Small intestine (tissue), 7 donors: ENCODE measurements at regions not wholly inside any gene's neighbourhood (a gene's known extent, or its start where the extent isn't known, plus 50 kb on each side); places are given as distances from the start of the nearest gene placed in this dataset.

ENCODE experiments used
- DNase-seq, 2 donors: peaks; one replicate each; pipeline versions ENCODE4 v3.0.0 to v3.0.0-alpha.2; 2013
- FAIRE-seq: peaks from 2 replicates; lab custom pipeline; 2012; peaks lifted over from hg19 to GRCh38; lab: Jason Lieb, UNC
- H3K27ac ChIP-seq, 3 donors: one replicate each; pipeline ENCODE4 v1.5.1; 2013; ENCODE audit warnings: low read length in 2 of 3, mild to moderate bottlenecking in 2 of 3, control low read depth in 1 of 3, inconsistent platforms in 1 of 3, low read depth in 1 of 3, moderate library complexity in 1 of 3
- H3K27me3 ChIP-seq, 3 donors: one replicate each; pipeline ENCODE4 v1.6.1; 2013; ENCODE audit warnings: low read length in 3 of 3, inconsistent platforms in 1 of 3; ENCODE audit not compliant: control insufficient read depth in 3 of 3, insufficient read depth in 3 of 3
- H3K36me3 ChIP-seq, 3 donors: one replicate each; pipeline ENCODE4 v1.6.1; 2013; ENCODE audit warnings: low read length in 3 of 3, inconsistent platforms in 1 of 3, low read depth in 1 of 3, mild to moderate bottlenecking in 1 of 3, moderate library complexity in 1 of 3; ENCODE audit not compliant: control insufficient read depth in 3 of 3, insufficient read depth in 2 of 3
- H3K4me1 ChIP-seq, 3 donors: one replicate each; pipeline ENCODE4 v1.6.1; 2013; ENCODE audit warnings: low read length in 2 of 3, inconsistent platforms in 1 of 3, low read depth in 1 of 3, mild to moderate bottlenecking in 1 of 3, moderate library complexity in 1 of 3; ENCODE audit not compliant: control insufficient read depth in 3 of 3, insufficient read depth in 2 of 3
- H3K4me3 ChIP-seq, 3 donors: one replicate each; pipeline ENCODE4 v1.5.1; 2013; ENCODE audit warnings: low read length in 3 of 3, control low read depth in 1 of 3, inconsistent platforms in 1 of 3, low read depth in 1 of 3, mild to moderate bottlenecking in 1 of 3, moderate library complexity in 1 of 3
- H3K9me3 ChIP-seq, 2 donors: one replicate each; pipeline ENCODE4 v1.6.1; 2013; ENCODE audit warnings: low read depth in 1 of 2, low read length in 1 of 2; ENCODE audit not compliant: control insufficient read depth in 2 of 2, insufficient read depth in 1 of 2
- WGBS, 3 donors: extraction: QIAGEN DNeasy Blood & Tissue Kit; methylation state at CpG; one replicate each; pipeline ENCODE4 v1.1.7; 2013; 5-methylcytosine and 5-hydroxymethylcytosine counted together
- donor health status: healthy with polysubstance abuse.
- donor health status: control.
- donor health status: control.
- donor health status: Bipolar disorder and iron deficiency.
- donor health status: healthy.

GRCh38 chr5:1938310-1939000 is 55.7 kb upstream of the IRX4 start:
- no peaks in the 10 kb centered on the region for H3K36me3 ChIP-seq
- 79 to 80% (median 80%) methylated on average over 17 of the region's 17 CpGs for WGBS, 3 donors
- no peak overlapping the region for H3K4me3 ChIP-seq
- peaks cover 0 to 5% (median 3%) of the 10 kb centered on the region in 3 donors for H3K27me3 ChIP-seq
- FAIRE-seq (no peak), DNase-seq (no peak)
- H3K9me3 ChIP-seq: no peaks in the 10 kb centered on the region
- H3K4me1 ChIP-seq: no peaks in the 10 kb centered on the region
- no peak overlapping the region for H3K27ac ChIP-seq

DNA sequence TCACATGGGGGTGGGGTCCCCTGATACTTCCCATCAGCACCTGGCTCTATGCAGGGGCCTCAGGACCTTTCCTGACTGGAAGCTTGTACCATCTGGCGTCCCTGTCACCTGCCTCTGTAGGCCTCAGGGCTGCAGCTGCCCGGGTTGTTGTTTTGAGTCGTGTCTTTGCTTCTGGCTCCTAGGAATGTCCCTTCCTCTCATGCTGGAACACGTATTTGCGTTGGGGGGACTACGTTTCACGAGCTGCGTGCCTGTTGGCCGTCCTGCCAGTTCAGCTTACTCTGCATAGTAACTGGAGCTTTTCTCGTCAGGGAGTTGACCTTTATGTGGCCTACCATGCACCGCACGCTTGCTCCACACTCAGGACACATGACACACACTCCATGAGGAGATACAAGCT is 54.9 kb upstream of the IRX4 start:
- Histone ChIP-seq H3K9me3 (no peaks in the 10 kb centered on the region), H3K36me3 (no peaks in the 10 kb centered on the region), H3K4me1 (no peaks in the 10 kb centered on the region), H3K4me3 (no peak overlapping the region), H3K27ac (no peak overlapping the region), H3K27me3 (peaks cover 0 to 12% (median 5%) of the 10 kb centered on the region in 3 donors)
- FAIRE-seq (no peak), DNase-seq (no peak)
- WGBS, 3 donors: 75 to 83% (median 82%) methylated on average over 12 of the region's 12 CpGs

GRCh38 chr5:1936901-1937300 is 54.2 kb upstream of the IRX4 start:
- peaks cover 0 to 14% (median 5%) of the 10 kb centered on the region in 3 donors for H3K27me3 ChIP-seq
- WGBS, 3 donors: 74 to 83% (median 81%) methylated on average over 5 of the region's 5 CpGs
- no peaks in the 10 kb centered on the region for H3K4me1 ChIP-seq
- no peaks in the 10 kb centered on the region for H3K36me3 ChIP-seq
- DNase-seq (no peak), FAIRE-seq (no peak)
- H3K27ac ChIP-seq: no peak overlapping the region
- H3K4me3 ChIP-seq: no peak overlapping the region
- H3K9me3 ChIP-seq: no peaks in the 10 kb centered on the region

DNA sequence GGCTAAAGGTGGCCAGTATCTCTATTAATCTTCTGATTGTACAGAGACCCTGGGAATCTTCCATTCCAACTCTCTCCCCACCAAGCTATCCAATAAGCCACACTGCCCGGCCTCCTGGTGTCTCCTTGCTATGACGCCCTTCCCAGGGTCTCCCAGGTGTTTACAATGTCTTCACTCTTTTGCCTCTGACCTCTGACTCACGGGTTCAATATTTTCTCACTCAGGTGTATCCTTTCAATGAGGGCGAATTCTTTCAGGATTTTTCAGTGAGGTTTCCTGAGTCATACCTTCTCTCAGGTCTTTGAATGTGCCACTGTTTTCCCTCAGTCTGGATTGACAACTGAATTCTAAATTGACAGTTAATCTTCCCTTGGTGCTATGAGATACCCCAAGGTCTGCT is 53.7 kb upstream of the IRX4 start:
- Histone ChIP-seq H3K36me3 (no peaks in the 10 kb centered on the region), H3K9me3 (no peaks in the 10 kb centered on the region), H3K27ac (no peak overlapping the region), H3K27me3 (peaks cover 4 to 19% (median 5%) of the 10 kb centered on the region in 3 donors), H3K4me3 (no peak overlapping the region), H3K4me1 (no peaks in the 10 kb centered on the region)
- WGBS, 3 donors: 33 to 64% (median 37%) methylated on average over 4 of the region's 4 CpGs
- FAIRE-seq (no peak), DNase-seq (no peak)

DNA sequence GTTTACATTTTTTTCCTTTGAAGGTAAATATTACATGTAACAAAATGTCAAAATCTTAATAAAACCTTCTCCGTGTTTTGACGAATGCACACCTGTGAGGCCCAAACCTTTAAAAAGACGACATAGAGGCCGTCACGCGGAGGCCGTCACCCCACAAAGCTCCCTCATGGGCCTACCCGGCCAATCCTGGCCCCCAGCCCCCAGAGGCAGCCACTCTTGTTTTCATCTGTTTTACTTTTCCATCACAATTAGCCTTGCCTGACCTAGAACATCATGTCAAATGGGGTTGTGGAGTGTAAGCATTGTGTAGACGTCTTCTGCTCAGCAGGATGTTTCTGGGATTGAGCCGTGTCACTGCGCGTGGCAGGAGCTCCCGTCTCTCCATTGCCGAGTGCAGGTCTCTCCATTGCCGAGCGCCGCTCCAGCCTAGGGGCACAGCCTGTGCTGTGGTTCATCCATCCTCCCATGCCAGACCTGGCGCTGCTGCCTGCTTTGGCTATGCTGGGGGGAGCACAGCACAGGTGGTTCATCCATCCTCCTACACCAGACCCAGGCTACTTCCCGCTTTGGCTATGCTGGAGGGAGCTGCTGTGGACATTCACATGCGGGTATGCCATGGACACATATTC is 52.2 kb upstream of the IRX4 start:
- no peaks in the 10 kb centered on the region for H3K36me3 ChIP-seq
- no peak overlapping the region for H3K4me3 ChIP-seq
- no peaks in the 10 kb centered on the region for H3K9me3 ChIP-seq
- FAIRE-seq: no peak
- 86 to 90% (median 88%) methylated on average over 20 of the region's 20 CpGs for WGBS, 3 donors
- peaks cover 11 to 32% (median 13%) of the 10 kb centered on the region in 3 donors for H3K27me3 ChIP-seq
- no peak for DNase-seq
- H3K27ac ChIP-seq: no peak overlapping the region
- H3K4me1 ChIP-seq: no peaks in the 10 kb centered on the region

GRCh38 chr5:1934056-1934394 is 51.3 kb upstream of the IRX4 start:
- no peaks in the 10 kb centered on the region for H3K4me1 ChIP-seq
- H3K27ac ChIP-seq: no peak overlapping the region
- no peak for DNase-seq
- H3K27me3 ChIP-seq: peaks cover 13 to 39% (median 14%) of the 10 kb centered on the region in 3 donors
- no peaks in the 10 kb centered on the region for H3K36me3 ChIP-seq
- no peak for FAIRE-seq
- WGBS, 3 donors: 83 to 86% (median 84%) methylated on average over 9 of the region's 9 CpGs
- no peak overlapping the region for H3K4me3 ChIP-seq
- H3K9me3 ChIP-seq: no peaks in the 10 kb centered on the region

DNA sequence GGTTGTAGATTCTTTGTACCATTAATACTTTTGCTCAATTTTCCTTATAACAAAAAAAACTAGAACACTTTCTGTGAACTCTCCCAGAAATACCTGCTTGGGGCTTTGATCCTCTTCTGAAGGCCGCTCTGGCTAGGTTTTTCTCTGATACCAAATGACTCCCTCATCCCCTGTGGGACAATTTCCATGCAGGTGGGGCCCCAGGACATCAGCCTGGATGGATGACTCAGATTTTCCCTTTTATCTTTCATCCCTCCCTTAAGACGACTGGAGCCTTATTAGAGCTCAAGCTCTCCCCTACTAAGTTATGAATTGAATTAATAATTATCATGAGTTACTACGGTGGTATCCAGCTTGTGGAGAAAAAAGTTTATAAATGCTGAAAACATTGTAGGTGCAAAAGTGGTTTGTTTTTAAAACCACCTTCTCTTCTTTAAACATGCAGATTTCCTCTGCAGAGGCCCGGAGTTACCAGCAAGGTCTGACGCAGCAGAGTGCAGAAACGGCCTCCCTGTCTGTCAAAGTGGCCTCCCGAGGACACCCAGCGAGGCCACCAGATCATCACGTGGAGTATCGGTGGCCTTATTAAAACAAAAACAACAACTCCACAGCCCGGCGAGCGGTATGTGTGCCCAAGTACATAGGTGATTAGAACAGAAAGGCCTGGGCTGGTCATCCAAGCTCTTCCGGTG is 50.8 kb upstream of the IRX4 start:
- H3K9me3 ChIP-seq: no peaks in the 10 kb centered on the region
- no peak for FAIRE-seq
- WGBS, 3 donors: 82 to 85% (median 84%) methylated on average over 14 of the region's 14 CpGs
- no peak for DNase-seq
- no peak overlapping the region for H3K4me3 ChIP-seq
- H3K4me1 ChIP-seq: no peaks in the 10 kb centered on the region
- H3K36me3 ChIP-seq: no peaks in the 10 kb centered on the region
- H3K27ac ChIP-seq: no peak overlapping the region
- peaks cover 13 to 39% (median 16%) of the 10 kb centered on the region in 3 donors for H3K27me3 ChIP-seq
